ENCODE measurements at regions not wholly inside any gene's neighbourhood (a gene's known extent, or its start where the extent isn't known, plus 50 kb on each side); places are given as distances from the start of the nearest gene placed in this dataset.

GRCh38 chr12:107976331-107976730 lies 152.8 kb upstream of the WSCD2 start:
- peaks cover 0 to 6% (median 0%) of the 10 kb centered on the region in 3 donors for H3K27me3 ChIP-seq (ENCODE audit: control insufficient read depth in 3 of 3, insufficient read depth in 3 of 3, low read length in 3 of 3)
- DNase-seq: no peak
- no peak for FAIRE-seq
- no peaks in the 10 kb centered on the region for H3K9me3 ChIP-seq (ENCODE audit: control insufficient read depth in 2 of 2, insufficient read depth in 1 of 2, low read depth in 1 of 2, low read length in 1 of 2)
- H3K36me3 ChIP-seq (ENCODE audit: control insufficient read depth in 3 of 3, insufficient read depth in 2 of 3, low read depth in 1 of 3, low read length in 3 of 3): no peaks in the 10 kb centered on the region
- no peaks in the 10 kb centered on the region for H3K4me1 ChIP-seq (ENCODE audit: control insufficient read depth in 3 of 3, insufficient read depth in 2 of 3, low read depth in 1 of 3, low read length in 2 of 3)
- H3K27ac ChIP-seq (ENCODE audit: low read depth in 1 of 3, low read length in 2 of 3): no peak overlapping the region
- no peak overlapping the region for H3K4me3 ChIP-seq (ENCODE audit: low read depth in 1 of 3, low read length in 3 of 3)

DNA sequence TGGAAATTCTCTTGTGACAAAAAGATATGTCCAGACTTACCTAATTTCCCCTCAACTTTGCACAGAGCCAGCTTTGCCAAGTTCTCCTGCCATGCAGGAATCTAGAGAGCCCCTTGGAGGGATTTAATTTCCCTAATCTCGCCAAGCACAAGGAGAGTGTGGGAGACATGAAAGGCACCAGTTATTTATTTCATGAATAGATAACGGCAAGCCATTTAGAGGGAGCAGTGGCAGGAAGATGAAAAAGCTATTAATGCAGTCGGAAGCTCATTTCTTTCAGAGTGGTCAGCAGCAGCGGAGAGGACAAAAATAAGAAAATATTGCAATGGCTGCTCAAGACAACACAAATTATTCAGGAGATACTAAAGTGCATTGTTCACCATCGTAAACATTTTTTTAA lies 150.9 kb upstream of the WSCD2 start:
- DNase-seq (no peak), FAIRE-seq (no peak)
- Histone ChIP-seq H3K4me3 (ENCODE audit: low read depth in 1 of 3, low read length in 3 of 3) (no peak overlapping the region), H3K4me1 (ENCODE audit: control insufficient read depth in 3 of 3, insufficient read depth in 2 of 3, low read depth in 1 of 3, low read length in 2 of 3) (no peaks in the 10 kb centered on the region), H3K27me3 (ENCODE audit: control insufficient read depth in 3 of 3, insufficient read depth in 3 of 3, low read length in 3 of 3) (peaks cover 0 to 3% (median 0%) of the 10 kb centered on the region in 3 donors), H3K27ac (ENCODE audit: low read depth in 1 of 3, low read length in 2 of 3) (no peak overlapping the region), H3K36me3 (ENCODE audit: control insufficient read depth in 3 of 3, insufficient read depth in 2 of 3, low read depth in 1 of 3, low read length in 3 of 3) (no peaks in the 10 kb centered on the region), H3K9me3 (ENCODE audit: control insufficient read depth in 2 of 2, insufficient read depth in 1 of 2, low read depth in 1 of 2, low read length in 1 of 2) (no peaks in the 10 kb centered on the region)
- WGBS, 3 donors: 54 to 66% (median 56%) methylated on average over 5 of the region's 5 CpGs

- Histone ChIP-seq H3K27ac (ENCODE audit: low read depth in 1 of 3, low read length in 2 of 3) (no peak overlapping the region), H3K9me3 (ENCODE audit: control insufficient read depth in 2 of 2, insufficient read depth in 1 of 2, low read depth in 1 of 2, low read length in 1 of 2) (no peaks in the 10 kb centered on the region), H3K36me3 (ENCODE audit: control insufficient read depth in 3 of 3, insufficient read depth in 2 of 3, low read depth in 1 of 3, low read length in 3 of 3) (no peaks in the 10 kb centered on the region), H3K4me3 (ENCODE audit: low read depth in 1 of 3, low read length in 3 of 3) (no peak overlapping the region), H3K4me1 (ENCODE audit: control insufficient read depth in 3 of 3, insufficient read depth in 2 of 3, low read depth in 1 of 3, low read length in 2 of 3) (no peaks in the 10 kb centered on the region), H3K27me3 (ENCODE audit: control insufficient read depth in 3 of 3, insufficient read depth in 3 of 3, low read length in 3 of 3) (peaks cover 0 to 2% (median 0%) of the 10 kb centered on the region in 3 donors)
- 72 to 83% (median 78%) methylated on average over 4 of the region's 4 CpGs for WGBS, 3 donors
- FAIRE-seq (no peak), DNase-seq (no peak)
Observed at GRCh38 chr12:107978641-107979040, 150.4 kb upstream of the WSCD2 start.

GRCh38 chr12:107983756-107984472 lies 145.2 kb upstream of the WSCD2 start:
- no peak for FAIRE-seq
- Histone ChIP-seq H3K9me3 (ENCODE audit: control insufficient read depth in 2 of 2, insufficient read depth in 1 of 2, low read depth in 1 of 2, low read length in 1 of 2) (no peaks in the 10 kb centered on the region), H3K36me3 (ENCODE audit: control insufficient read depth in 3 of 3, insufficient read depth in 2 of 3, low read depth in 1 of 3, low read length in 3 of 3) (no peaks in the 10 kb centered on the region), H3K4me3 (ENCODE audit: low read depth in 1 of 3, low read length in 3 of 3) (no peak overlapping the region), H3K4me1 (ENCODE audit: control insufficient read depth in 3 of 3, insufficient read depth in 2 of 3, low read depth in 1 of 3, low read length in 2 of 3) (no peaks in the 10 kb centered on the region), H3K27ac (ENCODE audit: low read depth in 1 of 3, low read length in 2 of 3) (no peak overlapping the region), H3K27me3 (ENCODE audit: control insufficient read depth in 3 of 3, insufficient read depth in 3 of 3, low read length in 3 of 3) (peaks cover 0 to 3% (median 0%) of the 10 kb centered on the region in 3 donors)
- DNase-seq: no peak
- WGBS, 3 donors: 51 to 61% (median 55%) methylated on average over 4 of the region's 4 CpGs

- no peaks in the 10 kb centered on the region for H3K4me1 ChIP-seq (ENCODE audit: control insufficient read depth in 3 of 3, insufficient read depth in 2 of 3, low read depth in 1 of 3, low read length in 2 of 3)
- H3K27ac ChIP-seq (ENCODE audit: low read depth in 1 of 3, low read length in 2 of 3): no peak overlapping the region
- H3K36me3 ChIP-seq (ENCODE audit: control insufficient read depth in 3 of 3, insufficient read depth in 2 of 3, low read depth in 1 of 3, low read length in 3 of 3): no peaks in the 10 kb centered on the region
- no peaks in the 10 kb centered on the region for H3K9me3 ChIP-seq (ENCODE audit: control insufficient read depth in 2 of 2, insufficient read depth in 1 of 2, low read depth in 1 of 2, low read length in 1 of 2)
- WGBS, 3 donors: 59 to 69% (median 62%) methylated on average over 3 of the region's 3 CpGs
- no peak for DNase-seq
- H3K27me3 ChIP-seq (ENCODE audit: control insufficient read depth in 3 of 3, insufficient read depth in 3 of 3, low read length in 3 of 3): peaks cover 0 to 2% (median 0%) of the 10 kb centered on the region in 3 donors
- no peak overlapping the region for H3K4me3 ChIP-seq (ENCODE audit: low read depth in 1 of 3, low read length in 3 of 3)
- no peak for FAIRE-seq
Observed at GRCh38 chr12:107984973-107985372, 144.1 kb upstream of the WSCD2 start.

DNA sequence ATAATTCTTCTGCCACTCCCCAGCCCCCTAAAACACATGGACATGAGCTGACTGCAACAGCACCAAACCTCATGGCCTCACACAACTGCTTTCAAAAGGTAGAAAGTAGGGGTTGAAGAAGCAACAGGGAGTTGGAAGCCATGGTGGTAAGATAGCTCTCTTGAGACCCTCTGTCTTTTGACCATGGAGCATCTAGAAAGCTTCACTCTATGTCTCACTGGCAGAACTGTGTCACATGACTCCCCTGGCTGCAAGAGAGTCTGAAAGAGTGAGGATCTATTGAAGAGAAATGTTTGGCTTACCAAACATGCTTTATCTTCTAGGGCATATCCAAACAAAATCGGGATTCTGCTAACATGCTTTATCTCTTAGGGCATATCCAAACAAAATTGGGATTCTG lies 142.9 kb upstream of the WSCD2 start:
- 37 to 74% (median 43%) methylated on average over 1 of the region's 1 CpG for WGBS, 3 donors
- no peak for FAIRE-seq
- Histone ChIP-seq H3K27ac (ENCODE audit: low read depth in 1 of 3, low read length in 2 of 3) (no peak overlapping the region), H3K4me1 (ENCODE audit: control insufficient read depth in 3 of 3, insufficient read depth in 2 of 3, low read depth in 1 of 3, low read length in 2 of 3) (no peaks in the 10 kb centered on the region), H3K4me3 (ENCODE audit: low read depth in 1 of 3, low read length in 3 of 3) (no peak overlapping the region), H3K9me3 (ENCODE audit: control insufficient read depth in 2 of 2, insufficient read depth in 1 of 2, low read depth in 1 of 2, low read length in 1 of 2) (no peaks in the 10 kb centered on the region), H3K36me3 (ENCODE audit: control insufficient read depth in 3 of 3, insufficient read depth in 2 of 3, low read depth in 1 of 3, low read length in 3 of 3) (no peaks in the 10 kb centered on the region), H3K27me3 (ENCODE audit: control insufficient read depth in 3 of 3, insufficient read depth in 3 of 3, low read length in 3 of 3) (peaks cover 0 to 2% (median 0%) of the 10 kb centered on the region in 3 donors)
- no peak for DNase-seq

DNA sequence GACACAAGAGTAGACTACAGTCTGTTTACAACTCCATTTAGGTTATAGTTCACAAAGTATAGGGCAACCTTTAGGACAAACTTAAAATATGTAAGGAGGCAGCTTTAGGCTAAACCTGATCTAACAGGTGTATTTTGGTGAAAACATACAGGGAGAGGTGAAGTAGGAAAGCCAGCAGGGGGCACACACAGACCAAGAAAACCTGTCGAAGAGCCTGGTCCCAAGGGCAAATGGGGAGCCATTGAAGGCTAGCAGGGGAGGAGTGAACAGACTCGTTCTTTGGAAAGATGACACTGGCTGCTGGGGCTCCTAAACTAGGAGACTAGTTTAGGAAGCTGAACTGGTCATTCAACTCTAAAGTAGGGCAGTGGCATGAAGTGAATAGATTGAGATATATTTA lies 138.8 kb upstream of the WSCD2 start:
- H3K4me1 ChIP-seq (ENCODE audit: control insufficient read depth in 3 of 3, insufficient read depth in 2 of 3, low read depth in 1 of 3, low read length in 2 of 3): no peaks in the 10 kb centered on the region
- 0 to 4% (median 4%) methylated on average over 2 of the region's 2 CpGs for WGBS, 3 donors
- H3K9me3 ChIP-seq (ENCODE audit: control insufficient read depth in 2 of 2, insufficient read depth in 1 of 2, low read depth in 1 of 2, low read length in 1 of 2): no peaks in the 10 kb centered on the region
- H3K4me3 ChIP-seq (ENCODE audit: low read depth in 1 of 3, low read length in 3 of 3): no peak overlapping the region
- H3K36me3 ChIP-seq (ENCODE audit: control insufficient read depth in 3 of 3, insufficient read depth in 2 of 3, low read depth in 1 of 3, low read length in 3 of 3): no peaks in the 10 kb centered on the region
- DNase-seq (peak; percentile 11 to 45), FAIRE-seq (no peak)
- H3K27me3 ChIP-seq (ENCODE audit: control insufficient read depth in 3 of 3, insufficient read depth in 3 of 3, low read length in 3 of 3): peaks cover 0 to 2% (median 0%) of the 10 kb centered on the region in 3 donors
- H3K27ac ChIP-seq (ENCODE audit: low read depth in 1 of 3, low read length in 2 of 3): no peak overlapping the region

DNA sequence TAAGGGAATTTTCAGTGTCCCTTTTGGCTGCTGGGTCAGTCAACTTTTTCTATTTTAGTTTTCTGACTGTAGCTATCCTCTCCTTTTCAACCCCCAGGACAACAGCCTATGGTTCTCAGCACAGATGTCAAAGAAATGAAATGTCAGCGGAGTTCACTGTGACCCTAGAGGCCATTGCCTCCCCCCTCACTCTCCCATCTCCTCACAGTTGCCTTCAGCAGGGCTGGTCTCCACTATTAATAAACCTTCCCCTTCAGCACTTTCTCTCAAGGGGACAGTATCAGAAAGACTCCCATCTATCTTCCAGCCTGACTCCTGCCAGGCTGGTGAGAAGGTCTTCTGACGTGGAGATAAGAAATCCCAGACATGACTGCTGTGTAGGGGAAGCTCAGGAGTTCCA lies 137.1 kb upstream of the WSCD2 start:
- FAIRE-seq (no peak), DNase-seq (no peak)
- Histone ChIP-seq H3K4me3 (ENCODE audit: low read depth in 1 of 3, low read length in 3 of 3) (no peak overlapping the region), H3K27ac (ENCODE audit: low read depth in 1 of 3, low read length in 2 of 3) (no peak overlapping the region), H3K36me3 (ENCODE audit: control insufficient read depth in 3 of 3, insufficient read depth in 2 of 3, low read depth in 1 of 3, low read length in 3 of 3) (no peaks in the 10 kb centered on the region), H3K4me1 (ENCODE audit: control insufficient read depth in 3 of 3, insufficient read depth in 2 of 3, low read depth in 1 of 3, low read length in 2 of 3) (no peaks in the 10 kb centered on the region), H3K9me3 (ENCODE audit: control insufficient read depth in 2 of 2, insufficient read depth in 1 of 2, low read depth in 1 of 2, low read length in 1 of 2) (no peaks in the 10 kb centered on the region), H3K27me3 (ENCODE audit: control insufficient read depth in 3 of 3, insufficient read depth in 3 of 3, low read length in 3 of 3) (no peaks in the 10 kb centered on the region)
- 49 to 52% (median 50%) methylated on average over 2 of the region's 2 CpGs for WGBS, 3 donors

DNA sequence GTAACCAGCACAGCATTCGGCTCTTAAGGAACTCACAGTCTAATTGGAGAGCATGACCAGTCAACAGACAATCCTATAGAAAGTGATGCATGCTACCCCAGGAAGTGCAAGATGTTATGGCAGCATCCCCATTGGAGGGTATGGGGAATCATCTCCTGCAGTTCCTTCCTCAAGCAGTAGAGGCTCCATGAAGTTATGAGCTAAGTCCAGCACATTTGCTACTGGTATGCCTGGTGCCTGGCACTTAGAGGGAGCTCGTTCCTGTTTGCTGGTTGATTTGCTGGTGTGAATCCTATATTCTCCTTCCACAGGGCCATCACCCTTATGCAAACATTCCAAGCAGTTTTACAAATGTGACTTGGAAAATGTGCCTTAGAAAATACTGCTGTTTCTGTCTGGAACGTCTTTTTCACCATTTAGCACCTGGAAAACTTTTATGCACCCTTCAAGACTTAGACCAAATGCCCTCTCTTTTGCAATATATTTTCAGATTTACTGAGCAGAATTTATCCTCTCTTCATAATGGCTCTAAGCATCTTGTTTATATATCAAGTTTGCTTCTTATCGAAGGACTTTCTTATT lies 136.1 kb upstream of the WSCD2 start:
- 34 to 48% (median 43%) methylated on average over 4 of the region's 4 CpGs for WGBS, 3 donors
- Histone ChIP-seq H3K27ac (ENCODE audit: low read depth in 1 of 3, low read length in 2 of 3) (no peak overlapping the region), H3K9me3 (ENCODE audit: control insufficient read depth in 2 of 2, insufficient read depth in 1 of 2, low read depth in 1 of 2, low read length in 1 of 2) (no peaks in the 10 kb centered on the region), H3K4me1 (ENCODE audit: control insufficient read depth in 3 of 3, insufficient read depth in 2 of 3, low read depth in 1 of 3, low read length in 2 of 3) (no peaks in the 10 kb centered on the region), H3K27me3 (ENCODE audit: control insufficient read depth in 3 of 3, insufficient read depth in 3 of 3, low read length in 3 of 3) (no peaks in the 10 kb centered on the region), H3K4me3 (ENCODE audit: low read depth in 1 of 3, low read length in 3 of 3) (no peak overlapping the region), H3K36me3 (ENCODE audit: control insufficient read depth in 3 of 3, insufficient read depth in 2 of 3, low read depth in 1 of 3, low read length in 3 of 3) (no peaks in the 10 kb centered on the region)
- FAIRE-seq (no peak), DNase-seq (peak; percentile 40 to 54)

All from small intestine (tissue), 7 donors.